ENCODE measurements at regions not wholly inside any gene's neighbourhood (a gene's known extent, or its start where the extent isn't known, plus 50 kb on each side); places are given as distances from the start of the nearest gene placed in this dataset.

DNA sequence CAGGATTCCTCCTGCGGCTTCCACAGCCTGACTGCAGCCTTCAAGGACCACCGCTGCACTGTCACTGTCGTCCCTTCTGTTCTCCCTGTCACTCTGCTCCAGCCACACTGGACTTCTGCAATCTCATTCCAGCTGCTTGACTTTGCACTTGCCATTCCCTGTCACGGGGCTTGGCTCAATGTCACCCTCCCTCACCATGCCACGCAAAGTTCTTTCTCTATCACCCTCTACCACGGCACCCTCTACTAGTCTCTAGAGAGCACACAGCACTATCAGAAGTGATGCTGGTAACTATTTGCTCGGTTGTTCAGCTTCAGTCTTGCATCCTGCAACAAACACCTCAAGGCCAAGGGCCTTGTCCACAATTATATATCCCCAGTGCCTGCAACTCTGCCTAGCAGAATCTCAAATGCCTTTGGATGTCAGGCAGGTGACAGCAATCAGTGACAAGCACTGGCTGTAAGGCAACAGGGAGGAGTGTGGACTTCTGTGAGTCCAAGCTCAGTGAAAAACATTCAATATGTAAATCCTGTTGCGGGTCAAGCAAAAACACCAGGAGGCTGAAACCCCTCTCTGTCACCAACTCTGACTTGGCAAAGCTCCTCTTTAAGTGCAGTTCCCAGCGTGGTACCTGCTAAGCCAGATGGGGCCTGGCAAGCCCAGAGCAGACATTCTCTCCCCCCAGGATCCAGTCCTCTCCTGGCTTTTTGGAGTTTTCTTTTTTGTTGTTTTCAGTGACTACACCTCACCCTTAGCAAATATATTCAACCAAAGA, 259.9 kb downstream of the FGFR2 start:
- DNase-seq (ENCODE audit: extremely low spot score) = no peak
- TF ChIP-seq FOXK2 (IDR thresholded peaks at IDR 0.05) (no peak), L3MBTL2 (conservative IDR thresholded peaks at IDR 0.05) (no peak), ARNT (IDR thresholded peaks at IDR 0.05) (no peak), TARDBP (IDR thresholded peaks at IDR 0.05) (no peak), NFRKB (IDR thresholded peaks at IDR 0.05) (no peak), FOXA1 (IDR thresholded peaks at IDR 0.05) (no peak), ZNF384 (IDR thresholded peaks at IDR 0.05) (no peak), HDGF (IDR thresholded peaks at IDR 0.05; ENCODE audit: borderline replicate concordance) (no peak), ELF4 (IDR thresholded peaks at IDR 0.05) (no peak), LEF1 (IDR thresholded peaks at IDR 0.05; ENCODE audit: borderline replicate concordance) (no peak), CTBP1 (IDR thresholded peaks at IDR 0.05; ENCODE audit: borderline replicate concordance) (no peak), SUZ12 (IDR thresholded peaks at IDR 0.05) (no peak), FOXM1 (IDR thresholded peaks at IDR 0.05; ENCODE audit: borderline replicate concordance) (no peak), BHLHE40 (IDR thresholded peaks at IDR 0.05; ENCODE audit: borderline replicate concordance) (no peak)
- TF ChIP-seq, protein P1, sequence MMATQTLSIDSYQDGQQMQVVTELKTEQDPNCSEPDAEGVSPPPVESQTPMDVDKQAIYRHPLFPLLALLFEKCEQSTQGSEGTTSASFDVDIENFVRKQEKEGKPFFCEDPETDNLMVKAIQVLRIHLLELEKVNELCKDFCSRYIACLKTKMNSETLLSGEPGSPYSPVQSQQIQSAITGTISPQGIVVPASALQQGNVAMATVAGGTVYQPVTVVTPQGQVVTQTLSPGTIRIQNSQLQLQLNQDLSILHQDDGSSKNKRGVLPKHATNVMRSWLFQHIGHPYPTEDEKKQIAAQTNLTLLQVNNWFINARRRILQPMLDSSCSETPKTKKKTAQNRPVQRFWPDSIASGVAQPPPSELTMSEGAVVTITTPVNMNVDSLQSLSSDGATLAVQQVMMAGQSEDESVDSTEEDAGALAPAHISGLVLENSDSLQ (IDR thresholded peaks at IDR 0.05) = no peak
- ChIA-PET CTCF (no interaction called here), POLR2A (no interaction called here)

DNA sequence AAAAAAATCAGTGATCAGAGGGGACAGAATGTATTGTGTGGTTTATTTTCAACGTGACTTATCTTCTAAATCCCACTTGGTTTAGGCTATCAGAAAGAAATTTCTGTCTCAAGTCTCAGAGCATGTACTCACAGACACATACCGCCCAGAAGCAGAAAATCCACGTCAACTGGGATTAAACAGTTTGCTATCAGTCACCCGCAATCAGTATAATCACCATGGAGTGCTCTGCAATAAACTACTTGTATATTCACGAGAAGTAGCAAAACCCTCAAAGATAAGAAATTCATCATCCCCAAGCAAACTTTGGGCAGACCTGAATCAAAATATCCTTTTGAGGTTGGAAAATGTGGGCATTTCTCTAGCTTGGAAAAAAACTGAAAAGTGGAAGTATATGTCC, 259.1 kb downstream of the FGFR2 start:
- no peak for TF ChIP-seq ZNF384 (IDR thresholded peaks at IDR 0.05)
- no peak for TF ChIP-seq ELF4 (IDR thresholded peaks at IDR 0.05)
- TF ChIP-seq FOXA1 (IDR thresholded peaks at IDR 0.05) = no peak
- no peak for TF ChIP-seq SUZ12 (IDR thresholded peaks at IDR 0.05)
- no peak for TF ChIP-seq ARNT (IDR thresholded peaks at IDR 0.05)
- no peak for TF ChIP-seq NFRKB (IDR thresholded peaks at IDR 0.05)
- no peak for DNase-seq (ENCODE audit: extremely low spot score)
- POLR2A ChIA-PET = no interaction called here
- CTCF ChIA-PET = interaction anchor here (1.3 kb wide), 1 partner anchor 12 kb away, joined by 3 read pairs; no protein-coding TSS in a partner anchor

- TF ChIP-seq BHLHE40 (IDR thresholded peaks at IDR 0.05; ENCODE audit: borderline replicate concordance) = no peak
- TF ChIP-seq TARDBP (IDR thresholded peaks at IDR 0.05) = no peak
- TF ChIP-seq, protein P1 (IDR thresholded peaks at IDR 0.05) = no peak
- no peak for TF ChIP-seq HDGF (IDR thresholded peaks at IDR 0.05; ENCODE audit: borderline replicate concordance)
- no peak for TF ChIP-seq SUZ12 (IDR thresholded peaks at IDR 0.05)
- TF ChIP-seq ELF4 (IDR thresholded peaks at IDR 0.05) = no peak
- no peak for TF ChIP-seq LEF1 (IDR thresholded peaks at IDR 0.05; ENCODE audit: borderline replicate concordance)
- TF ChIP-seq SP1 (IDR thresholded peaks at IDR 0.05) = no peak
- no peak for TF ChIP-seq L3MBTL2 (conservative IDR thresholded peaks at IDR 0.05)
- TF ChIP-seq ARNT (IDR thresholded peaks at IDR 0.05) = no peak
- TF ChIP-seq CTBP1 (IDR thresholded peaks at IDR 0.05; ENCODE audit: borderline replicate concordance) = no peak
- no peak for TF ChIP-seq FOXA1 (IDR thresholded peaks at IDR 0.05)
- TF ChIP-seq FOXK2 (IDR thresholded peaks at IDR 0.05) = no peak
- no peak for TF ChIP-seq NFRKB (IDR thresholded peaks at IDR 0.05)
- TF ChIP-seq FOXM1 (IDR thresholded peaks at IDR 0.05; ENCODE audit: borderline replicate concordance) = no peak
- TF ChIP-seq ZNF384 (IDR thresholded peaks at IDR 0.05) = no peak
- ChIA-PET POLR2A (no interaction called here), CTCF (interaction anchor here (0.9 to 1.3 kb wide), 2 partner anchors 10 to 17 kb away, joined by 3 read pairs; no protein-coding TSS in a partner anchor)
- no peak for DNase-seq (ENCODE audit: extremely low spot score)
Observed at GRCh38 chr10:121340271-121340831, 257.9 kb downstream of the FGFR2 start.

- POLR2A ChIA-PET = no interaction called here
- CTCF ChIA-PET = no interaction called here
- TF ChIP-seq SP1 (IDR thresholded peaks at IDR 0.05) (no peak), FOXM1 (IDR thresholded peaks at IDR 0.05; ENCODE audit: borderline replicate concordance) (no peak), LEF1 (IDR thresholded peaks at IDR 0.05; ENCODE audit: borderline replicate concordance) (no peak), BHLHE40 (IDR thresholded peaks at IDR 0.05; ENCODE audit: borderline replicate concordance) (no peak), NFRKB (IDR thresholded peaks at IDR 0.05) (no peak), SUZ12 (IDR thresholded peaks at IDR 0.05) (no peak), TARDBP (IDR thresholded peaks at IDR 0.05) (no peak), ELF4 (IDR thresholded peaks at IDR 0.05) (no peak), HDGF (IDR thresholded peaks at IDR 0.05; ENCODE audit: borderline replicate concordance) (no peak), CTBP1 (IDR thresholded peaks at IDR 0.05; ENCODE audit: borderline replicate concordance) (no peak), L3MBTL2 (conservative IDR thresholded peaks at IDR 0.05) (no peak), FOXK2 (IDR thresholded peaks at IDR 0.05) (no peak), ZNF384 (IDR thresholded peaks at IDR 0.05) (no peak), ARNT (IDR thresholded peaks at IDR 0.05) (no peak), FOXA1 (IDR thresholded peaks at IDR 0.05) (no peak)
- TF ChIP-seq, protein P1 (IDR thresholded peaks at IDR 0.05) = no peak
- DNase-seq (ENCODE audit: extremely low spot score) = no peak
Observed at GRCh38 chr10:121351540-121351939, 246.7 kb downstream of the FGFR2 start.

GRCh38 chr10:121352231-121352855, 245.9 kb downstream of the FGFR2 start:
- TF ChIP-seq SP1 (IDR thresholded peaks at IDR 0.05) (no peak), ELF4 (IDR thresholded peaks at IDR 0.05) (no peak), FOXM1 (IDR thresholded peaks at IDR 0.05; ENCODE audit: borderline replicate concordance) (no peak), FOXA1 (IDR thresholded peaks at IDR 0.05) (no peak), ARNT (IDR thresholded peaks at IDR 0.05) (no peak), NFRKB (IDR thresholded peaks at IDR 0.05) (no peak), BHLHE40 (IDR thresholded peaks at IDR 0.05; ENCODE audit: borderline replicate concordance) (no peak), L3MBTL2 (conservative IDR thresholded peaks at IDR 0.05) (no peak), ZNF384 (IDR thresholded peaks at IDR 0.05) (no peak), TARDBP (IDR thresholded peaks at IDR 0.05) (no peak), CTBP1 (IDR thresholded peaks at IDR 0.05; ENCODE audit: borderline replicate concordance) (no peak)
- no peak for DNase-seq (ENCODE audit: extremely low spot score)
- ChIA-PET CTCF (no interaction called here), POLR2A (no interaction called here)

All from HEK293T (cell line).